Keratinocyte (primary cell): ENCODE measurements at regions not wholly inside any gene's neighbourhood (a gene's known extent, or its start where the extent isn't known, plus 50 kb on each side); places are given as distances from the start of the nearest gene placed in this dataset.

Source experiments
- CTCF ChIP-seq, 3 experiments: IDR thresholded peaks in 1 of 3; conservative IDR thresholded peaks in 1 of 3; optimal IDR thresholded peaks in 1 of 3; 2 replicates in 2 of 3; 3 replicates in 1 of 3; pipeline versions ENCODE3 to v1.5.1; 2011; ENCODE audit warnings: low read length in 3 of 3, mild to moderate bottlenecking in 3 of 3, moderate library complexity in 2 of 3, control low read depth in 1 of 3, inconsistent platforms in 1 of 3; ENCODE audit not compliant: insufficient read depth in 2 of 3; ENCODE audit errors: extremely low read depth in 1 of 3
- EZH2 ChIP-seq: IDR thresholded peaks from one replicate; pipeline ENCODE4 v1.6.1; 2012; ENCODE audit warnings: inconsistent platforms, mild to moderate bottlenecking, low read length, moderate library complexity

DNA sequence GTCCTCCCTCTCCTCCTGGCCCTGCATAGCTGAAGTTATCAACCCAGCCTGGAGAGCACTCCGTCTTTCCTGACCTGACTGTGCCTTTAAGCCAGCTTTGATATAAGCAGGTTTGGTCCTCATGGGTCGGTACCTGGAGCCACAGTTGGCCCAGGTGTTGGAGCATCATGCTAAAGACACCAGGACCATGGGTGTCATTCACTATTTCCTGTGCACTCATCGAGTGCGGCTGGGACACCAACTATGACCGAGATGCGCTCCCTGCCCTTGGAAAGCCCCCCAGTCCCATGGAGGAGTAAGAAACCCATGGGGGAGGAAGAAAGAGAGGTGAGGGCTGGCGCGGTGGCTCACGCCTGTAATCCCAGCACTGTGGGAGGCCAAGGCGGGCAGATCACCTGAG, 78.9 kb upstream of the CCND2 start:
- TF ChIP-seq CTCF (optimal IDR thresholded peaks at IDR 0.05 in 1 of 3, IDR thresholded peaks at IDR 0.05 in 1 of 3, conservative IDR thresholded peaks at IDR 0.05 in 1 of 3; ENCODE audit: extremely low read depth in 1 of 3, insufficient read depth in 2 of 3, low read length in 3 of 3), result no peak
- TF ChIP-seq EZH2, result no peak
